ENCODE measurements at regions not wholly inside any gene's neighbourhood (a gene's known extent, or its start where the extent isn't known, plus 50 kb on each side); places are given as distances from the start of the nearest gene placed in this dataset.

DNA sequence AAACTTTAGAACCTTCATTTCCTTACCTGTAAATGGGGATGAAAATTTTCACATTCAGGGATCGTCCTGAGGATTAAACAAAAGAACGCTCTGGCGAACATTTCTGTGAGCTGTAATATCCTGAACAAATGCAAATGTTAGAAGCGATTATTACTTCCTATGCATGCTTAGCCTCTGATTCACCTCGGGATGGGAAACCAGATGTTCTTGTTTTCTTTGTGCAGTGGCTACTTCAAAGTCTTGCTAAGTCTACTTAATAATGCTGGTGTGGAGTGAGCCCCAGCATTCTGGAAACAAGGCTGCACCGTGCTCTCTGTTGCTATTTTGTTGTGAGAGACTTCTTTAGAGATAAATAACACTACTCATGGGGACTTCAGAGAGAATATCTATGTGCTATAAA, 119.1 kb upstream of the PELI1 start:
- TF ChIP-seq, protein P1, sequence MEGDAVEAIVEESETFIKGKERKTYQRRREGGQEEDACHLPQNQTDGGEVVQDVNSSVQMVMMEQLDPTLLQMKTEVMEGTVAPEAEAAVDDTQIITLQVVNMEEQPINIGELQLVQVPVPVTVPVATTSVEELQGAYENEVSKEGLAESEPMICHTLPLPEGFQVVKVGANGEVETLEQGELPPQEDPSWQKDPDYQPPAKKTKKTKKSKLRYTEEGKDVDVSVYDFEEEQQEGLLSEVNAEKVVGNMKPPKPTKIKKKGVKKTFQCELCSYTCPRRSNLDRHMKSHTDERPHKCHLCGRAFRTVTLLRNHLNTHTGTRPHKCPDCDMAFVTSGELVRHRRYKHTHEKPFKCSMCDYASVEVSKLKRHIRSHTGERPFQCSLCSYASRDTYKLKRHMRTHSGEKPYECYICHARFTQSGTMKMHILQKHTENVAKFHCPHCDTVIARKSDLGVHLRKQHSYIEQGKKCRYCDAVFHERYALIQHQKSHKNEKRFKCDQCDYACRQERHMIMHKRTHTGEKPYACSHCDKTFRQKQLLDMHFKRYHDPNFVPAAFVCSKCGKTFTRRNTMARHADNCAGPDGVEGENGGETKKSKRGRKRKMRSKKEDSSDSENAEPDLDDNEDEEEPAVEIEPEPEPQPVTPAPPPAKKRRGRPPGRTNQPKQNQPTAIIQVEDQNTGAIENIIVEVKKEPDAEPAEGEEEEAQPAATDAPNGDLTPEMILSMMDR (IDR thresholded peaks at IDR 0.05): no peak
- no peak for TF ChIP-seq POLR2A (IDR thresholded peaks at IDR 0.05)

Data from lower leg skin (tissue), 3 donors.